ENCODE measurements at regions not wholly inside any gene's neighbourhood (a gene's known extent, or its start where the extent isn't known, plus 50 kb on each side); places are given as distances from the start of the nearest gene placed in this dataset.
"Not testable (repeated sequence)": the region's sequence is repeated elsewhere in the genome, so short reads cannot be mapped to it uniquely, and the experiment has no call there.

DNA sequence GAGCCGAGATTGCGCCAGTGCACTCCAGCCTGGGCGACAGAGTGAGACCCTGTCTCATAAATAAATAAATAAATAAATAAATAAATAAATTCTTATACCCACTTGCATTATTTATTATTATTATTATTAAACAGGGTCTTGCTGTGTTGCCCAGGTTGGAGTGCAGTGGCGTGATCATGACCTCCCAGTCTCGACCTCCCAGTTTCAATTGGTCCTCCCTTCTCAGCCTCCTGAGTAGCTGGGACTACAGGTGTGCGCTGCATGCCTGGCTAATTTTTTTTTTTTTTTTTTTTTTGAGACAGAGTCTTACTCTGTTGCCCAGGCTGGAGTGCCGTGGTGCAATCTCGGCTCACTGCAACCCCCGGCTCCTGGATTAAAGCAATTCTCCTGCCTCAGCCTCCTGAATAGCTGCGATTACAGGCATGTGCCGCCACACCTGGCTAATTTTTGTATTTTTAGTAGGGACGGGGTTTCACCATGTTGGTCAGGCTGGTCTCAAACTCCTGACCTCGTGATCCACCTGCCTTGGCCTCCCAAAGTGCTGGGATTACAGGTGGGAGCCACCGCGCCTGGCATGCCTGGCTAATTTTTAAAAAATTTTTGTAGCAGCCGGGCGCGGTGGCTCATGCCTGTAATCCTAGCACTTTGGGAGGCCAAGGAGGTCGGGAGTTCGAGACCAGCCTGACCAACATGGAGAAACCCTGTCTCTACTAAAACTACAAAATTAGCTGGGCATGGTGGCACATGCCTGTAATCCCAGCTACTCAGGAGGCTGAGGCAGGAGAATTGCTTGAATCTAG, 150.2 kb downstream of the SEC14L1 start:
- TF ChIP-seq, protein P1, sequence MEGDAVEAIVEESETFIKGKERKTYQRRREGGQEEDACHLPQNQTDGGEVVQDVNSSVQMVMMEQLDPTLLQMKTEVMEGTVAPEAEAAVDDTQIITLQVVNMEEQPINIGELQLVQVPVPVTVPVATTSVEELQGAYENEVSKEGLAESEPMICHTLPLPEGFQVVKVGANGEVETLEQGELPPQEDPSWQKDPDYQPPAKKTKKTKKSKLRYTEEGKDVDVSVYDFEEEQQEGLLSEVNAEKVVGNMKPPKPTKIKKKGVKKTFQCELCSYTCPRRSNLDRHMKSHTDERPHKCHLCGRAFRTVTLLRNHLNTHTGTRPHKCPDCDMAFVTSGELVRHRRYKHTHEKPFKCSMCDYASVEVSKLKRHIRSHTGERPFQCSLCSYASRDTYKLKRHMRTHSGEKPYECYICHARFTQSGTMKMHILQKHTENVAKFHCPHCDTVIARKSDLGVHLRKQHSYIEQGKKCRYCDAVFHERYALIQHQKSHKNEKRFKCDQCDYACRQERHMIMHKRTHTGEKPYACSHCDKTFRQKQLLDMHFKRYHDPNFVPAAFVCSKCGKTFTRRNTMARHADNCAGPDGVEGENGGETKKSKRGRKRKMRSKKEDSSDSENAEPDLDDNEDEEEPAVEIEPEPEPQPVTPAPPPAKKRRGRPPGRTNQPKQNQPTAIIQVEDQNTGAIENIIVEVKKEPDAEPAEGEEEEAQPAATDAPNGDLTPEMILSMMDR (IDR thresholded peaks at IDR 0.05; ENCODE audit: low read depth, low read length): not testable (repeated sequence)
- TF ChIP-seq EZH2phosphoT487 (IDR thresholded peaks at IDR 0.05; ENCODE audit: low read depth): not testable (repeated sequence)

Measured in OCI-LY3 (cell line).